Right lobe of liver (tissue), 6 donors: ENCODE measurements at regions not wholly inside any gene's neighbourhood (a gene's known extent, or its start where the extent isn't known, plus 50 kb on each side); places are given as distances from the start of the nearest gene placed in this dataset.

Experiments
- ATAC-seq, 4 donors: fragments of 200-7000 bp; cut with Tn5 transposase; one replicate each; pipeline ENCODE4 v1.9.1; 2020; ENCODE audit warnings: mild to moderate bottlenecking in 4 of 4, moderate library complexity in 4 of 4
- DNase-seq, 3 donors: peaks; one replicate each; pipeline ENCODE4 v3.0.0-alpha.2; 2020
- H3K27ac ChIP-seq, 3 donors: fragments of 200-600 bp; one replicate each; pipeline ENCODE4 v1.8.0; 2022
- H3K27me3 ChIP-seq, 2 donors: fragments of 200-600 bp; one replicate each; pipeline ENCODE4 v1.8.0; 2022
- H3K36me3 ChIP-seq, 4 donors: fragments of 200-600 bp; sonication (generic) in 1 of 4; one replicate each; pipeline versions ENCODE4 v1.5.1 to v1.8.0; 2017 to 2022; ENCODE audit warnings: control low read depth in 1 of 4
- H3K4me1 ChIP-seq, 4 donors: fragments of 200-600 bp; sonication (generic) in 1 of 4; one replicate each; pipeline versions ENCODE4 v1.5.1 to v1.8.0; 2017 to 2022; ENCODE audit warnings: control low read depth in 1 of 4
- H3K4me3 ChIP-seq, 3 donors: fragments of 200-600 bp; one replicate each; pipeline ENCODE4 v1.8.0; 2022
- H3K9me3 ChIP-seq, 4 donors: fragments of 200-600 bp; sonication (generic) in 1 of 4; one replicate each; pipeline versions ENCODE4 v1.5.1 to v1.8.0; 2017 to 2022; ENCODE audit warnings: control low read depth in 1 of 4
- CTCF ChIP-seq, 4 donors: fragments of 200-600 bp in 3 of 4; fragments of 450-650 bp in 1 of 4; IDR thresholded peaks; one replicate each; pipeline versions ENCODE4 v1.5.1 to v1.8.0; 2016 to 2022; ENCODE audit warnings: antibody characterized with exemption in 4 of 4, mild to moderate bottlenecking in 2 of 4
- POLR2A ChIP-seq: fragments of 450-650 bp; IDR thresholded peaks from one replicate; pipeline ENCODE4 v1.6.1; 2017; ENCODE audit warnings: antibody characterized with exemption, mild to moderate bottlenecking
- WGBS: methylation state at CpG from one replicate; pipeline ENCODE4 v1.1.6; 2018; ENCODE audit warnings: low coverage, low lambda C conversion rate; ENCODE audit not compliant: insufficient coverage; ENCODE audit errors: missing lambda C conversion rate; 5-methylcytosine and 5-hydroxymethylcytosine counted together
- intact Hi-C, 2 donors: fragments of 100-400 bp; cut with DNase I; formaldehyde crosslinking; loops; one replicate each; pipeline versions ENCODE4 v1.11.2 to v1.14.1; 2022
- donor health status: DM: no; HTN: yes; CAD: no.
- donor health status: DM: no; HTN: no; CAD: no.
- donor health status: DM: no; HTN: no; CAD: no.
- donor health status: DM: no; HTN: yes; CAD: no.
- donor health status: DM: no; HTN: yes; CAD: no.

DNA sequence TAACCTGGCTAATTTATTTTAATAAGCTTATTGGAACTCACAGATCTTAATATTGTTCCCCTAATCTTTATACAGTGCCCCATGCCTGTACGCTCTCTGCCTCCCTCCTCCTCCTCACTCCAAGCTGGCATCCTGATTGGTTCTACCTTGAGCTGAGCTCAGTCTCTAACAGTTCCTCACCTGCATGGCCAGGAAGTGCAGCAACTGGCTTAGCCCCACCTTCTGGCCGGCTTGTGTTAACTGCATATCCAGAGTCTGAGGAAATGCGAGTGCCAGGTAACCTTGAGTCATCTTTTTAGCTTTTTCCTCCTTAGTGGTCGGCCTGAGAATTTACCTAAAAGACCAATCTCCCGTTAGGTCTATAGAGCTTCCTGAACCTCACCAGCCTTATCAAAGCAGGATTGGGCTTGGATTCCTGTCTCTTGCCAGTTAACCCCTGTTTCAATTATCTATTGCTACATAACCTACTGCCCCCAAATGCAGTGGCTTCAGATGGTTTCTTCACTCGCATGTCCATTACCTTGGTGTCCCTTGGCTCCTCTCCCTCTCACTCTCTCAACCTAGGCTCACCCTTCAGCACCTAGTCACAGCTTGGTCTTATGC lies 89.5 kb upstream of the STK39 start:
- H3K4me3 ChIP-seq = no peak overlapping the region
- peak; percentile 74 to 94 (median 84) for ATAC-seq
- DNase-seq = peak in 2 of 3 donors; percentile 53 to 56
- peak; percentile 41 to 62 (median 45) for TF ChIP-seq CTCF (IDR thresholded peaks at IDR 0.05)
- TF ChIP-seq POLR2A = no peak
- H3K27me3 ChIP-seq = no peaks in the 10 kb centered on the region
- intact Hi-C loops = loop anchor here in 1 of 2 donors (10.0 kb wide), 1 partner anchor 202 kb away; no protein-coding TSS in a partner anchor
- H3K36me3 ChIP-seq = no peaks in the 10 kb centered on the region
- WGBS = 43% methylated on average over 6 of the region's 6 CpGs
- no peaks in the 10 kb centered on the region for H3K9me3 ChIP-seq
- H3K27ac ChIP-seq = no peak overlapping the region
- no peaks in the 10 kb centered on the region for H3K4me1 ChIP-seq

DNA sequence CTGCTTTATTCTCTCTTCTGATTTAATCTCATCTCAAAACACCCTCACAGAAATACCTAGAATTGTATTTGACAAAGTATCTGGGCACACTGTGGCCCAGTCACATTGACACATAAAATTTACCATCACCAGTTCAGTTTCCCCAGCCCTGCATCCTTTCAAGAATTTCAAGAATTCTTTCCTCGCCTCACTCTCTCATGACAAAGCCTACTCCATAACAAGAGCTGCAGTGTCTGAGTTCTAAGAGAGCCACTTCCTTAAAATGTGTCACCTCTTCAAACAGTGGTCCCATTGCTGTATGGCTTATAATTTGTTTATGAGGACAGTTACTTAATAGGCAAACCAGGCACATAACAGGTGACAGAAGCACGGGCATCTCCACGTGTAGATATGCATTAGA lies 90.9 kb upstream of the STK39 start:
- no peaks in the 10 kb centered on the region for H3K27me3 ChIP-seq
- TF ChIP-seq CTCF (IDR thresholded peaks at IDR 0.05) (no peak), POLR2A (no peak)
- H3K36me3 ChIP-seq = no peaks in the 10 kb centered on the region
- no peaks in the 10 kb centered on the region for H3K4me1 ChIP-seq
- no peak overlapping the region for H3K27ac ChIP-seq
- DNase-seq (no peak), ATAC-seq (no peak)
- WGBS = 54% methylated on average over 3 of the region's 3 CpGs
- no peak overlapping the region for H3K4me3 ChIP-seq
- H3K9me3 ChIP-seq = no peaks in the 10 kb centered on the region
- intact Hi-C loops = loop anchor here in 1 of 2 donors (10.0 kb wide), 1 partner anchor 203 kb away; no protein-coding TSS in a partner anchor

GRCh38 chr2:168338803-168339437 lies 91.5 kb upstream of the STK39 start:
- Histone ChIP-seq H3K4me3 (no peak overlapping the region), H3K9me3 (no peaks in the 10 kb centered on the region), H3K4me1 (no peaks in the 10 kb centered on the region), H3K27ac (no peak overlapping the region), H3K27me3 (no peaks in the 10 kb centered on the region), H3K36me3 (no peaks in the 10 kb centered on the region)
- DNase-seq = no peak
- TF ChIP-seq POLR2A (no peak), CTCF (IDR thresholded peaks at IDR 0.05) (no peak)
- intact Hi-C loops = loop anchor here in 1 of 2 donors (10.0 kb wide), 1 partner anchor 204 kb away; no protein-coding TSS in a partner anchor
- 13% methylated on average over 1 of the region's 1 CpG for WGBS
- ATAC-seq = no peak

DNA sequence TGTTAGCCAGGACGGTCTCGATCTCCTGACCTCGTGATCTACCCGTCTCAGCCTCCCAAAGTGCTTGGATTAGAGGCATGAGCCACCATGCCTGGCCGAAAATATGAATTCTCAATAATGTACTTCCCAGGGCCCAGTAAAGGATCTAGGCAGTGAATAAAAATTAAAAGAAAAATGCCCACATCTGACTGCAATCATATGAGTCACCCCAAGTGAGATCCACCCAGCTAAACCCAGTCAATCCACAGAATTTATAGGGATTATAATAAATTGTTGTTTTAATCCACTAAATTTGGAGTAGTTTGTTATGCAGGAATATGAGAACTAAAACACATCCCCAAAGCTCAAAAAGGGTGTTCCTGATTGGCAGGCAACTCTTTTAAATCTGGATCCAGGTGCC lies 93.5 kb upstream of the STK39 start:
- TF ChIP-seq CTCF (IDR thresholded peaks at IDR 0.05) = no peak
- no peaks in the 10 kb centered on the region for H3K36me3 ChIP-seq
- 85% methylated on average over 5 of the region's 5 CpGs for whole genome bisulfite sequencing
- no peak overlapping the region for H3K27ac ChIP-seq
- H3K4me1 ChIP-seq = no peaks in the 10 kb centered on the region
- ATAC-seq (no peak), DNase-seq (no peak)
- intact Hi-C loops = loop anchor here in 1 of 2 donors (10.0 kb wide), 1 partner anchor 414 kb away; no protein-coding TSS in a partner anchor
- H3K27me3 ChIP-seq = no peaks in the 10 kb centered on the region
- H3K9me3 ChIP-seq = no peaks in the 10 kb centered on the region
- no peak overlapping the region for H3K4me3 ChIP-seq
